Neural cell (in vitro differentiated cells): ENCODE measurements at regions not wholly inside any gene's neighbourhood (a gene's known extent, or its start where the extent isn't known, plus 50 kb on each side); places are given as distances from the start of the nearest gene placed in this dataset.

Experiments
- EZH2 ChIP-seq: fragments of 200-600, 300-800 bp; shearing (Covaris generic), sonication (generic); IDR thresholded peaks from 2 replicates; pipeline ENCODE4 v1.6.1; 2014; ENCODE audit warnings: antibody characterized with exemption, low read length, borderline replicate concordance, mild to moderate bottlenecking; ENCODE audit not compliant: insufficient read depth, poor library complexity, severe bottlenecking
- MXI1 ChIP-seq: fragments of 450-650 bp; conservative IDR thresholded peaks from 2 replicates; pipeline ENCODE4 v1.6.1; 2014; ENCODE audit warnings: antibody characterized with exemption, mild to moderate bottlenecking; ENCODE audit not compliant: poor library complexity, severe bottlenecking
- POLR2AphosphoS5 ChIP-seq: IDR thresholded peaks from 2 replicates; pipeline ENCODE4 v1.6.1; 2012
- REST ChIP-seq: IDR thresholded peaks from 2 replicates; pipeline ENCODE4 v1.6.1; 2012; ENCODE audit warnings: borderline replicate concordance
- SMC3 ChIP-seq: fragments of 450-650 bp; conservative IDR thresholded peaks from 2 replicates; pipeline ENCODE4 v1.6.1; 2014; ENCODE audit warnings: antibody characterized with exemption, mild to moderate bottlenecking, moderate library complexity; ENCODE audit not compliant: poor library complexity
- TF ChIP-seq, protein P1 (sequence below): fragments of 450-650 bp; IDR thresholded peaks from 2 replicates; pipeline ENCODE4 v1.5.1; 2014; ENCODE audit warnings: antibody characterized with exemption, mild to moderate bottlenecking, moderate library complexity; ENCODE audit not compliant: poor library complexity, severe bottlenecking

GRCh38 chr7:66556549-66557213 lies 72.0 kb upstream of the KCTD7 start:
- TF ChIP-seq SMC3: no peak
- TF ChIP-seq, protein P1, sequence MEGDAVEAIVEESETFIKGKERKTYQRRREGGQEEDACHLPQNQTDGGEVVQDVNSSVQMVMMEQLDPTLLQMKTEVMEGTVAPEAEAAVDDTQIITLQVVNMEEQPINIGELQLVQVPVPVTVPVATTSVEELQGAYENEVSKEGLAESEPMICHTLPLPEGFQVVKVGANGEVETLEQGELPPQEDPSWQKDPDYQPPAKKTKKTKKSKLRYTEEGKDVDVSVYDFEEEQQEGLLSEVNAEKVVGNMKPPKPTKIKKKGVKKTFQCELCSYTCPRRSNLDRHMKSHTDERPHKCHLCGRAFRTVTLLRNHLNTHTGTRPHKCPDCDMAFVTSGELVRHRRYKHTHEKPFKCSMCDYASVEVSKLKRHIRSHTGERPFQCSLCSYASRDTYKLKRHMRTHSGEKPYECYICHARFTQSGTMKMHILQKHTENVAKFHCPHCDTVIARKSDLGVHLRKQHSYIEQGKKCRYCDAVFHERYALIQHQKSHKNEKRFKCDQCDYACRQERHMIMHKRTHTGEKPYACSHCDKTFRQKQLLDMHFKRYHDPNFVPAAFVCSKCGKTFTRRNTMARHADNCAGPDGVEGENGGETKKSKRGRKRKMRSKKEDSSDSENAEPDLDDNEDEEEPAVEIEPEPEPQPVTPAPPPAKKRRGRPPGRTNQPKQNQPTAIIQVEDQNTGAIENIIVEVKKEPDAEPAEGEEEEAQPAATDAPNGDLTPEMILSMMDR: no peak
- TF ChIP-seq EZH2: no peak
- no peak for TF ChIP-seq POLR2AphosphoS5
- no peak for TF ChIP-seq REST
- TF ChIP-seq MXI1: no peak
